Cardiac fibroblast (primary cell): ENCODE measurements at regions not wholly inside any gene's neighbourhood (a gene's known extent, or its start where the extent isn't known, plus 50 kb on each side); places are given as distances from the start of the nearest gene placed in this dataset.
A peak's percentile ranks its signal among the peaks of the same experiment; 100 is the strongest.

Experiments used
- DNase-seq, 2 donors: peaks; one replicate each; pipeline versions ENCODE4 v3.0.0 to v3.0.0-alpha.2; 2010; ENCODE audit warnings: low read depth in 2 of 2
- H3K4me3 ChIP-seq, 2 donors: replicated peaks in 1 of 2; 1 replicate in 1 of 2; 2 replicates in 1 of 2; pipeline ENCODE4 v1.5.1; 2011; ENCODE audit warnings: low read depth in 2 of 2, low read length in 2 of 2, mild to moderate bottlenecking in 2 of 2, moderate library complexity in 1 of 2
- CTCF ChIP-seq: IDR thresholded peaks from one replicate; pipeline ENCODE4 v1.5.1; 2011; ENCODE audit warnings: low read depth, mild to moderate bottlenecking, low read length, inconsistent platforms

- no peak for DNase-seq
- no peak overlapping the region for H3K4me3 ChIP-seq
- TF ChIP-seq CTCF: no peak
Observed at GRCh38 chr20:19003366-19004336, 190.1 kb downstream of the SCP2D1 start.

GRCh38 chr20:19004975-19005374, 191.4 kb downstream of the SCP2D1 start:
- DNase-seq: no peak
- TF ChIP-seq CTCF: no peak
- H3K4me3 ChIP-seq: no peak overlapping the region

GRCh38 chr20:19008497-19008896, 194.9 kb downstream of the SCP2D1 start:
- H3K4me3 ChIP-seq: no peak overlapping the region
- TF ChIP-seq CTCF: no peak
- no peak for DNase-seq

- TF ChIP-seq CTCF: no peak
- DNase-seq: no peak
Observed at GRCh38 chr20:19009081-19009688, 195.6 kb downstream of the SCP2D1 start.

GRCh38 chr20:19012676-19013075, 199.1 kb downstream of the SCP2D1 start:
- TF ChIP-seq CTCF: no peak
- peak; percentile 1 to 22 for DNase-seq
- H3K4me3 ChIP-seq: no peak overlapping the region

More at GRCh38 chr20:19009081-19009688, 195.6 kb downstream of the SCP2D1 start:
- H3K4me3 ChIP-seq: no peak overlapping the region

GRCh38 chr20:19013907-19014306, 198.5 kb upstream of the SLC24A3 start:
- no peak for DNase-seq
- no peak overlapping the region for H3K4me3 ChIP-seq
- TF ChIP-seq CTCF: no peak
